ENCODE measurements at regions not wholly inside any gene's neighbourhood (a gene's known extent, or its start where the extent isn't known, plus 50 kb on each side); places are given as distances from the start of the nearest gene placed in this dataset.

GRCh38 chr2:200150411-200151086 is 155.9 kb upstream of the SPATS2L start:
- DNase-seq (ENCODE audit: low read depth, low spot score) = no peak
- Histone ChIP-seq H3K27ac (ENCODE audit: insufficient read depth, low read depth, low read length) (no peak overlapping the region), H3K36me3 (ENCODE audit: control insufficient read depth in 2 of 2, extremely low read depth in 1 of 2, insufficient read depth in 2 of 2, low read length in 2 of 2) (no peaks in the 10 kb centered on the region), H3K9me3 (replicated peaks; ENCODE audit: control insufficient read depth, insufficient read depth, low read length) (no peaks in the 10 kb centered on the region), H3K79me2 (ENCODE audit: control insufficient read depth, insufficient read depth, low read length) (no peaks in the 10 kb centered on the region), H3K9ac (replicated peaks; ENCODE audit: extremely low read depth, insufficient read depth, low read length) (no peak overlapping the region), H4K20me1 (replicated peaks; ENCODE audit: control insufficient read depth, extremely low read depth, insufficient read depth, low read length) (no peaks in the 10 kb centered on the region), H3K9me1 (replicated peaks; ENCODE audit: control insufficient read depth, extremely low read depth, insufficient read depth, low read length) (no peaks in the 10 kb centered on the region), H3K4me1 (ENCODE audit: control insufficient read depth, extremely low read depth, insufficient read depth, low read length) (no peaks in the 10 kb centered on the region), H2AFZ (ENCODE audit: low read depth, low read length) (no peak overlapping the region), H3K4me2 (ENCODE audit: insufficient read depth, low read length) (no peak overlapping the region), H3K4me3 (replicated peaks in 1 of 3; ENCODE audit: insufficient read depth in 1 of 3, low read depth in 1 of 3, low read length in 3 of 3) (no peak overlapping the region), H3K27me3 (ENCODE audit: control insufficient read depth in 2 of 2, insufficient read depth in 2 of 2, low read length in 2 of 2) (peaks cover 0 to 5% of the 10 kb centered on the region in 2 experiments)
- BruUV-seq (replicated peaks) = no TSS peak
- TF ChIP-seq, protein P1, sequence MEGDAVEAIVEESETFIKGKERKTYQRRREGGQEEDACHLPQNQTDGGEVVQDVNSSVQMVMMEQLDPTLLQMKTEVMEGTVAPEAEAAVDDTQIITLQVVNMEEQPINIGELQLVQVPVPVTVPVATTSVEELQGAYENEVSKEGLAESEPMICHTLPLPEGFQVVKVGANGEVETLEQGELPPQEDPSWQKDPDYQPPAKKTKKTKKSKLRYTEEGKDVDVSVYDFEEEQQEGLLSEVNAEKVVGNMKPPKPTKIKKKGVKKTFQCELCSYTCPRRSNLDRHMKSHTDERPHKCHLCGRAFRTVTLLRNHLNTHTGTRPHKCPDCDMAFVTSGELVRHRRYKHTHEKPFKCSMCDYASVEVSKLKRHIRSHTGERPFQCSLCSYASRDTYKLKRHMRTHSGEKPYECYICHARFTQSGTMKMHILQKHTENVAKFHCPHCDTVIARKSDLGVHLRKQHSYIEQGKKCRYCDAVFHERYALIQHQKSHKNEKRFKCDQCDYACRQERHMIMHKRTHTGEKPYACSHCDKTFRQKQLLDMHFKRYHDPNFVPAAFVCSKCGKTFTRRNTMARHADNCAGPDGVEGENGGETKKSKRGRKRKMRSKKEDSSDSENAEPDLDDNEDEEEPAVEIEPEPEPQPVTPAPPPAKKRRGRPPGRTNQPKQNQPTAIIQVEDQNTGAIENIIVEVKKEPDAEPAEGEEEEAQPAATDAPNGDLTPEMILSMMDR (IDR thresholded peaks at IDR 0.05; ENCODE audit: extremely low read depth in 1 of 2, insufficient read depth in 1 of 2, low read depth in 1 of 2, low read length in 2 of 2) = no peak
- no peak for TF ChIP-seq MAX (IDR thresholded peaks at IDR 0.05; ENCODE audit: insufficient read depth, insufficient read length)
- no peak for TF ChIP-seq EZH2 (IDR thresholded peaks at IDR 0.05; ENCODE audit: borderline replicate concordance, low read depth, low read length, severe bottlenecking)
- no peak for TF ChIP-seq MYC (IDR thresholded peaks at IDR 0.05; ENCODE audit: low read depth, low read length)
- no peak for TF ChIP-seq POLR2A (IDR thresholded peaks at IDR 0.05; ENCODE audit: low read depth, low read length)
- no peak for TF ChIP-seq FOS (IDR thresholded peaks at IDR 0.05; ENCODE audit: borderline replicate concordance, insufficient read depth, low read length)
- TF ChIP-seq POLR2AphosphoS5 (IDR thresholded peaks at IDR 0.05; ENCODE audit: insufficient read depth, low read depth, low read length) = no peak
- no peak for TF ChIP-seq GATA2 (IDR thresholded peaks at IDR 0.05; ENCODE audit: insufficient read depth, insufficient read length, low read depth, low read length)
- TF ChIP-seq JUN (IDR thresholded peaks at IDR 0.05; ENCODE audit: borderline replicate concordance, insufficient read depth, insufficient read length, low read depth) = no peak
- intact Hi-C loops (cut with micrococcal nuclease) = no loop called here
- ChIA-PET POLR2A (no interaction called here), CTCF (no interaction called here)
- FAIRE-seq = no peak
- dilution Hi-C loops (cut with MboI; ENCODE audit: extremely low pct_ligation_motif_present, low sequenced_read_pairs) = no loop called here

Data from endothelial cell of umbilical vein (primary cell).